B cell (primary cell): ENCODE measurements at regions not wholly inside any gene's neighbourhood (a gene's known extent, or its start where the extent isn't known, plus 50 kb on each side); places are given as distances from the start of the nearest gene placed in this dataset.

Experiments used
- ATAC-seq: fragments of 200-7000 bp; cut with Tn5 transposase; one replicate; pipeline ENCODE4 v1.10.0; 2021; ENCODE audit warnings: low read depth, mild to moderate bottlenecking, moderate number of reproducible peaks, moderate library complexity
- CTCF ChIA-PET: fragments of 350-600 bp; sonication (Branson Sonifier 250); formaldehyde crosslinking; loops from one replicate; lab custom pipeline; 2021; ENCODE audit warnings: antibody characterized with exemption, inconsistent platforms; lab: Charles Lee
- POLR2A ChIA-PET: fragments of 350-600 bp; sonication (Branson Sonifier 250); formaldehyde crosslinking; loops from one replicate; lab custom pipeline; 2021; ENCODE audit warnings: antibody characterized with exemption; lab: Charles Lee
- DNase-seq: peaks from one replicate; pipeline ENCODE4 v3.0.0; 2013
- H2AFZ ChIP-seq: 2 replicates; pipeline ENCODE4 v1.6.1; 2012; ENCODE audit warnings: mild to moderate bottlenecking, low read depth, low read length; ENCODE audit not compliant: insufficient read depth, poor library complexity, severe bottlenecking
- H3K27ac ChIP-seq, 2 donors: 1 replicate in 1 of 2; 2 replicates in 1 of 2; pipeline ENCODE4 v1.5.1; 2012 to 2013; ENCODE audit warnings: low read length in 2 of 2, mild to moderate bottlenecking in 2 of 2, moderate library complexity in 1 of 2
- H3K27me3 ChIP-seq, 4 experiments: fragments of 200-600 bp in 1 of 4; sonication (generic) in 1 of 4; replicated peaks in 1 of 4; 1 replicate in 2 of 4; 2 replicates in 2 of 4; pipeline versions ENCODE4 v1.6.1 to v1.7.0; 2013 to 2016; ENCODE audit warnings: low read length in 3 of 4, mild to moderate bottlenecking in 2 of 4, mixed read lengths in 1 of 4, moderate library complexity in 1 of 4; ENCODE audit not compliant: insufficient read depth in 4 of 4, control insufficient read depth in 3 of 4; ENCODE audit errors: control extremely low read depth in 1 of 4
- H3K36me3 ChIP-seq, 2 experiments: replicated peaks in 1 of 2; 1 replicate in 1 of 2; 2 replicates in 1 of 2; pipeline versions ENCODE4 v1.6.1 to v1.7.1; 2013; ENCODE audit warnings: low read length in 1 of 2; ENCODE audit not compliant: insufficient read depth in 2 of 2, control insufficient read depth in 1 of 2; ENCODE audit errors: control extremely low read depth in 1 of 2, extremely low read depth in 1 of 2
- H3K4me1 ChIP-seq, 2 donors: fragments of 200-600 bp in 1 of 2; sonication (generic) in 1 of 2; 1 replicate in 1 of 2; 2 replicates in 1 of 2; pipeline versions ENCODE4 v1.5.1 to v1.6.1; 2013 to 2017; ENCODE audit warnings: low read length in 2 of 2; ENCODE audit not compliant: control insufficient read depth in 2 of 2, insufficient read depth in 2 of 2
- H3K4me2 ChIP-seq: replicated peaks from 2 replicates; pipeline ENCODE3; 2012; ENCODE audit warnings: mild to moderate bottlenecking, low read depth, low read length; ENCODE audit not compliant: poor library complexity, severe bottlenecking
- H3K4me3 ChIP-seq, 5 experiments: fragments of 200-600 bp in 1 of 5; sonication (generic) in 1 of 5; 1 replicate in 3 of 5; 2 replicates in 2 of 5; pipeline versions ENCODE4 v1.5.1 to v1.7.0; 2011 to 2016; ENCODE audit warnings: low read length in 4 of 5, mild to moderate bottlenecking in 4 of 5, low read depth in 2 of 5, control low read depth in 1 of 5, moderate library complexity in 1 of 5; ENCODE audit not compliant: insufficient read depth in 1 of 5; ENCODE audit errors: control extremely low read depth in 1 of 5, extremely low read depth in 1 of 5
- H3K79me2 ChIP-seq: fragments of 200-600 bp; sonication (generic); one replicate; pipeline ENCODE4 v1.6.0; 2016; ENCODE audit warnings: low read length; ENCODE audit not compliant: control insufficient read depth, insufficient read depth
- H3K9ac ChIP-seq: fragments of 200-600 bp; sonication (generic); 2 replicates; pipeline ENCODE4 v1.6.1; 2017; ENCODE audit warnings: mild to moderate bottlenecking, low read length, moderate library complexity
- H3K9me3 ChIP-seq, 3 donors: one replicate each; pipeline versions ENCODE4 v1.6.1 to v1.7.1; 2013; ENCODE audit warnings: low read length in 2 of 3; ENCODE audit not compliant: control insufficient read depth in 2 of 3, insufficient read depth in 1 of 3; ENCODE audit errors: control extremely low read depth in 1 of 3
- H4K20me1 ChIP-seq: 2 replicates; pipeline ENCODE4 v1.6.0; 2012; ENCODE audit warnings: mild to moderate bottlenecking, low read length; ENCODE audit not compliant: insufficient read depth, control insufficient read depth, poor library complexity, severe bottlenecking
- H3K27ac Mint-ChIP-seq: one replicate; pipeline ENCODE4 v1.8.0; 2021; ENCODE audit warnings: mixed read lengths
- H3K27me3 Mint-ChIP-seq: one replicate; pipeline ENCODE4 v1.8.0; 2021; ENCODE audit warnings: mixed read lengths
- H3K4me1 Mint-ChIP-seq: one replicate; pipeline ENCODE4 v1.8.0; 2021; ENCODE audit warnings: mixed read lengths
- H3K4me3 Mint-ChIP-seq: one replicate; pipeline ENCODE4 v1.8.0; 2021; ENCODE audit warnings: mixed read lengths
- H3K9me3 Mint-ChIP-seq: one replicate; pipeline ENCODE4 v1.8.0; 2022; ENCODE audit warnings: mixed read lengths; ENCODE audit not compliant: insufficient read depth
- EZH2 ChIP-seq: IDR thresholded peaks from 2 replicates; pipeline ENCODE4 v1.6.1; 2012; ENCODE audit warnings: borderline replicate concordance, low read depth, mild to moderate bottlenecking, moderate library complexity, low read length; ENCODE audit not compliant: insufficient read depth, poor library complexity, severe bottlenecking
- WGBS: methylation state at CpG from one replicate; pipeline ENCODE4 v1.1.5; 2013; ENCODE audit warnings: missing lambda C conversion rate; ENCODE audit not compliant: insufficient coverage; 5-methylcytosine and 5-hydroxymethylcytosine counted together
- intact Hi-C: fragments of 100-400 bp; cut with micrococcal nuclease; formaldehyde crosslinking; loops from one replicate; pipeline ENCODE4 v1.10.0; 2022
- TF ChIP-seq, protein P1 (sequence below): fragments of 200-600 bp; IDR thresholded peaks from one replicate; pipeline ENCODE4 v1.8.0; 2022; ENCODE audit warnings: antibody characterized with exemption, mild to moderate bottlenecking

DNA sequence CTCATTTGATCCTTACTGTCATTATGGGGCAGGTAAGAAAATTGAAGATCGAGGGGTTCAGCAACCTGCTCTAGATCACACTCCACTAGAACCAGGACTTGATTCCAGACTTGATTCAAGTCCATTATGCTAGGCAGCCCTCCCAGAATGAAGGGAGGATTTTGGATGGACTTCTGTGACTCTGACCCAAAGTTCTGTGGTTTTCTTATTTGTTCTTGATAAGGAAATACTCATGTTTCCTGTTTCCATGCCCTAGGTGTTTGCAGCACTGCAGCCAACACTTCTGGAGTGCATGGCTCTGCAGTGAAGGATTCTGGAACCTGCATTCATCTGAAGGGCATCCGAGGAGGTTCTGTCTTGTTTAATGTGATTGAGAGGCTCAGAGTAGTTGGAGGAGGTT, 140.0 kb downstream of the FCRL5 start:
- POLR2A ChIA-PET: no interaction called here
- 75% methylated on average over 2 of the region's 2 CpGs for WGBS

DNA sequence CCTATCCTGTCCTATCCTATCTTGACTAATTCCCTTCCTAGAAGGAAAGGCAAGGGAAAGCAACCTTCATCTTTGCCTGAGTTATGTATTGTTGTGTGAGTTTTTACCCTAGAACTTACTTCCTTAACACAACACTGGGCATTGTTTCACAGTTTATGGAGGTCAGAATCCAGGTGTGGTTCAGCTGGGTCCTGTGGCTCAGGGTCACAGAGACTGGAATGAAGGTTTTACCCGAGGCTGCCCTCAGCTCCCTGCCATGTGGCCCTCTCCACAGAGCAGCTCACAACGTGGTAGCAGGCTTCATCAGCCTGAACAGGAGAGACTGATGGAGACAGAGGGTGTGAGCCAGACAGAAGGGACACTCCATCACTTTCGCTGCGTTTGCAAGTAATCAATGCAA, 140.5 kb downstream of the FCRL5 start:
- Histone ChIP-seq H3K27me3 (peaks cover 0 to 9% (median 1%) of the 10 kb centered on the region in 4 experiments), H2AFZ (no peak overlapping the region), H3K9ac (no peak overlapping the region), H3K79me2 (no peaks in the 10 kb centered on the region), H3K4me2 (no peak overlapping the region), H4K20me1 (no peaks in the 10 kb centered on the region), H3K4me1 (no peaks in the 10 kb centered on the region), H3K9me3 (no peaks in the 10 kb centered on the region), H3K4me3 (no peak overlapping the region), H3K27ac (no peak overlapping the region), H3K36me3 (no peaks in the 10 kb centered on the region)
- no peaks in the 10 kb centered on the region for H3K4me1 Mint-ChIP-seq
- ATAC-seq: no peak
- peaks cover 21% of the 10 kb centered on the region for H3K27me3 Mint-ChIP-seq
- TF ChIP-seq, protein P1, sequence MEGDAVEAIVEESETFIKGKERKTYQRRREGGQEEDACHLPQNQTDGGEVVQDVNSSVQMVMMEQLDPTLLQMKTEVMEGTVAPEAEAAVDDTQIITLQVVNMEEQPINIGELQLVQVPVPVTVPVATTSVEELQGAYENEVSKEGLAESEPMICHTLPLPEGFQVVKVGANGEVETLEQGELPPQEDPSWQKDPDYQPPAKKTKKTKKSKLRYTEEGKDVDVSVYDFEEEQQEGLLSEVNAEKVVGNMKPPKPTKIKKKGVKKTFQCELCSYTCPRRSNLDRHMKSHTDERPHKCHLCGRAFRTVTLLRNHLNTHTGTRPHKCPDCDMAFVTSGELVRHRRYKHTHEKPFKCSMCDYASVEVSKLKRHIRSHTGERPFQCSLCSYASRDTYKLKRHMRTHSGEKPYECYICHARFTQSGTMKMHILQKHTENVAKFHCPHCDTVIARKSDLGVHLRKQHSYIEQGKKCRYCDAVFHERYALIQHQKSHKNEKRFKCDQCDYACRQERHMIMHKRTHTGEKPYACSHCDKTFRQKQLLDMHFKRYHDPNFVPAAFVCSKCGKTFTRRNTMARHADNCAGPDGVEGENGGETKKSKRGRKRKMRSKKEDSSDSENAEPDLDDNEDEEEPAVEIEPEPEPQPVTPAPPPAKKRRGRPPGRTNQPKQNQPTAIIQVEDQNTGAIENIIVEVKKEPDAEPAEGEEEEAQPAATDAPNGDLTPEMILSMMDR: no peak
- TF ChIP-seq EZH2: no peak
- no peaks in the 10 kb centered on the region for H3K9me3 Mint-ChIP-seq
- POLR2A ChIA-PET: no interaction called here
- no peak overlapping the region for H3K4me3 Mint-ChIP-seq
- 92% methylated on average over 3 of the region's 4 CpGs for WGBS
- CTCF ChIA-PET: no interaction called here
- no peak overlapping the region for H3K27ac Mint-ChIP-seq
- no peak for DNase-seq
- intact Hi-C loops: no loop called here

More for the DNA sequence above, 140.0 kb downstream of the FCRL5 start:
- no peak overlapping the region for H3K27ac Mint-ChIP-seq
- Histone ChIP-seq H3K36me3 (no peaks in the 10 kb centered on the region), H3K9me3 (no peaks in the 10 kb centered on the region), H2AFZ (no peak overlapping the region), H3K4me3 (no peak overlapping the region), H3K9ac (no peak overlapping the region), H3K27ac (no peak overlapping the region), H3K4me1 (no peaks in the 10 kb centered on the region), H3K27me3 (peaks cover 0 to 9% (median 1%) of the 10 kb centered on the region in 4 experiments), H4K20me1 (no peaks in the 10 kb centered on the region), H3K79me2 (no peaks in the 10 kb centered on the region), H3K4me2 (no peak overlapping the region)
- H3K9me3 Mint-ChIP-seq: no peaks in the 10 kb centered on the region
- no peaks in the 10 kb centered on the region for H3K4me1 Mint-ChIP-seq
- no peak for DNase-seq
- TF ChIP-seq, protein P1: no peak
- no peak for TF ChIP-seq EZH2
- no peak overlapping the region for H3K4me3 Mint-ChIP-seq
- intact Hi-C loops: no loop called here
- CTCF ChIA-PET: no interaction called here
- no peak for ATAC-seq
- peaks cover 26% of the 10 kb centered on the region for H3K27me3 Mint-ChIP-seq
